DMS 273 treated with DMSO at 0.1 percent for 48 hours (cell line): ENCODE measurements at regions not wholly inside any gene's neighbourhood (a gene's known extent, or its start where the extent isn't known, plus 50 kb on each side); places are given as distances from the start of the nearest gene placed in this dataset.

Experiments used
- DNase-seq: peaks from one replicate; lab custom pipeline; 2025; lab: John Stamatoyannopoulos, UW

DNA sequence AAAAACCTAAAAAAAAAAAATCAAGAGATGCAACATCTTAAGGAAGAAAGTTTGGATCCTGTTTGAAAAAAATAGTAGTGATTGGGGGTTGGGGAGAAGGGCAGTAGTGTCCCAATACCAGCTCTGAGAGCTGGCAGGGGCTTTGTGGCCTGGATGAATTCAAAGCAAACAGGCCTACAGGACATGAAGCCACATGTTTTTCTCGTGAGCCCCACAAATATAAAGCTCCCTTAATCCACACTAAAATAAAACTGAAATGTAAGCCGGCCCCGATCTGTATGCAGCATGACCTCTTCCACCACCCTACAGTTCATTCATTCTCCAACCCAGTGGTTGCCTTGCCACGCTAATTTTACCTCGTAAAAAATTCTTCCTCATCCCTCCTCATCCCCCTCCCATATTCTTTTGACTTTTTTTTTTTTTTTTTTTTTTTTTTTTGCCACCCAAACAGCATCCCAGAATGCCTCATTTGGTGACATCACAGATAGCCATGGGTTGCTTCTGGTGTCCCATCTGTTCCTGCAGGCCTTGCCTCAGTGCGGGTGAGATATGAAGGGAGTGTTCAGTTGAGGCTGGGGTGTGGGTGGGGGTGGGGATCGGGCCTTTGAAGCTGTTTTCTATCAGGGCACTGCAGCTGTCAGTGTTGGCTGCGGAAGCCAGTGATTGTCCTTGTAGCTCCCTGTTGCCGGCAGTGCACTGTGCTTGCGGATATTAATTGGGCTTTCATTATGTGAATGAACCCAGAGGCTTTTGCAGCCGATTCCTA is 81.6 kb upstream of the NFIB start:
- peak; percentile 87 for DNase-seq

DNA sequence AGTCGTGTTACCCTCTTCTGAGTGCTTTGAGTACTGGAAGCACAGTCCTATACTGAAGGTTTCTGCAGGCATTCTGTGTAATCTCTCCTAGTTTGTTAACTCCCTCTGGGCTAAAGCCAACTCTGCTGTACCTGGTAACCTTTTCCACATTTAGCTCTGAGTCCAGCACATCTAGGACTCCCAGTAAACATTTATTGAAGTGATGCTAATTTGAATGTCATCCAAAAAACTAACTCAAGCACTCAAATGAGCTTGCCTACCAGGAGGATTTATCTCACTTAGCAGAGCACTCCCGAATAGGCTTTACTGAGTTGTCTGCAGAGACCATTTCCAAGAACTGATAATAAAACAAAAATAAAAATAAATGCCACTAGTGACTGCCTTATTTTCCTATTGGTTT is 79.5 kb upstream of the NFIB start:
- DNase-seq, result peak; percentile 17

GRCh38 chr9:14391620-14392019 is 77.7 kb upstream of the NFIB start:
- no peak for DNase-seq

- DNase-seq, result no peak
Observed at GRCh38 chr9:14389657-14390056, 75.7 kb upstream of the NFIB start.

GRCh38 chr9:14389146-14389545 is 75.2 kb upstream of the NFIB start:
- no peak for DNase-seq

DNA sequence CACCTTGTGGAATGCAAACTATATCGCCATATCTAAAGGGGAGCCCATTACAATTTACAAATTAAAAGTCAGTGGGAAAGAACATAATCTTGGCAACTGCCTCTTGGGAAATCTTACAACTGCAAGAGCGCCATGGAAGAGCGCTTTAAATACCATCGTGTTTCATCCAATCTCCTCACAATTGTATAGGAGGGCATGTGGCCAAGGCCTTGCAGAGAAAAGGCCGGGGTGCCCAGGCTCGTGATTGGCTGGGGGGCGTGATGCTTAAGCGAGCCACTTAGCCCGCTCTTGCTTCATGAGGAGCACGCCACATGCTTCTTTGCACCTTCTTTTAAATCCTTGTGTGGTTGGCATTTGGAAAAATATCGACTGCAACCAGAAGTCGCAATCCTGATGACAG is 69.8 kb upstream of the NFIB start:
- DNase-seq, result no peak

DNA sequence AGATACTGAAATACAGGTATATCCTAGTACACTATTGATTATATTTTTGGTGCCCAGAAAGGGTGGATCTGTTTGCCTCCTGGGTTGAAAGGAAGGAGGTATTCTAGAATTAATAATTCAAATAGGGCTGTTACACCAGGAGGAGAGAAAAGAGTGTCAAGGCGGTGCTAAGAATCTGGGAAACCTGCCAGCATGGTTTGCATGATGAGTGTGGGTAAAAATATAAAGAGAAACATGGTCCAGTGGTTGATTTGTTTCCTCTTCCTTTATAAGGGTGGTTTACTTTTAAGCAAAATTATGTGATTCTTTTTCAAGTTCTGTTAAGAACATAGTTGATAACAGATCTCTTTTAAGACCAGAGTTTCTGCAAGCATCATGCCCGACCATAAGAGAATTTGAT is 69.4 kb upstream of the NFIB start:
- DNase-seq, result peak; percentile 20

DNA sequence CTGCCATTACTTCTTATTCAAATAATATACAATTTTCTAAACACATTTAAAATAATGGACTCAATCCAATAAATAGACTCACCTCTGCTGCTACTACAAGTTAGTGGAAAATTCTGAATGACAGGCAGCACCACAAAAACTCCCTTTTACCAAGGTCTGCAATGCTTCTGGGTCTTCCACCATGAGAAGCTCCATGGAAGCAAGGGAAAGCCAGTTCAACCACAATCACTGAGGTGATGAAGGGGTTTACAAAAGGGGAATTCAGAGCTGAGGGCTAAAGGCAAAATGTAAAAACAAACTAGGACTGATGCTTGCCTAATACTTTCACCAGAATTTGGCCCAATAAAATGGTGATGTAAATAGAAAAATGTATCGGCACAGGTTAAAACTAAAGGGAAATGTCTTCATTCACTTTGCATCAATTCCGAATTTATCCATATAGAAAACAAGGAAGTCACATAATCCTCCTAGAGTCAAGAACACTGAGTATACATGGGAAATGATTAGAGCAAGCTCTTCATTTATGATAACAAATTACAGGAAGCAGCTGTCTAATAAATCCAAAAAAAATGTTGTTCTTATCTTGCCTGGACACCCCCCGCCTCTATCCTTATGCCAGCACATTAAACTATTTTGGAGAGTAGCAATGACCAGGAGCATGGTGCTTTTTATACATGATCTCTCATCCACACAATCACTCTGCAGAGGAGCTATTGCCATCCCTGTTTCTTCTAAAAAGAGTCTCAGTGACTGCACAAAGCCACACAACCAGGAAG is 66.3 kb upstream of the NFIB start:
- no peak for DNase-seq

DNA sequence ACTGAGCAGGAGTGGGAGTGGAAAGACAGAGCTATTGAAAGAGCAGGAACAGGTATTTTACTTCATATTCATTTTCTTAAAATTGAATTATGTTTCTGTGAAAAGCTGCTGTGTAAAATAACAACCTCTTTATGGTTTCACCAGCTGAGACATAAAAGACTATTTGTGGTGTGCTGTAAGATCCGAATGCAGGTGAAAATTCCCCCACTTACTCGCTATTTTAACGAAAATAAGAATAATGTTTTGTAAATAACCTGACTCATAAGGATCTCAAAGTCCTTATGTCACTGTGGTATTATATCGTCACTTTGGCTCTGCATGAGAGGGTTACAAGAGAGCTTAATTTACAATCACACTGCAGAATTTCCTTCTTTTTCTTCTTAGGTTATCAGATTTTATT is 65.3 kb upstream of the NFIB start:
- no peak for DNase-seq

- no peak for DNase-seq
Observed at GRCh38 chr9:14373706-14374105, 59.8 kb upstream of the NFIB start.

DNA sequence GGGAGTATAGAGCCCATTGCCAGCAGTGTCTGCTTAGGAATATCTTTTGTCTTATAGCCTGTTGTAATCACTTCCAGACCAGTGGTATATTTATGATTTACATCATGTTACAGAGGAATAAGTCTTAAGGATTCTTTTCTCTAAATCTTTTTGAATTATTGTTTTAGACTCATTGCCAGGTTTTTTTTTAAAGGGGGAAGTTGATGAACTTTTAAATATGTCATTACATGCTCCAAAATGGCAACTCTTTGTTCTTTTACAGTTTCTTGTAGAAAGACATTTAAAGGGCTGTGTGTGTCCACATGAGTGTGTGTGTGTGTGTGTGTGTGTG is 59.4 kb upstream of the NFIB start:
- DNase-seq, result no peak

- peak; percentile 33 for DNase-seq
Observed at GRCh38 chr9:14372437-14373335, 58.7 kb upstream of the NFIB start.

GRCh38 chr9:14369011-14369410 is 55.1 kb upstream of the NFIB start:
- DNase-seq, result no peak

DNA sequence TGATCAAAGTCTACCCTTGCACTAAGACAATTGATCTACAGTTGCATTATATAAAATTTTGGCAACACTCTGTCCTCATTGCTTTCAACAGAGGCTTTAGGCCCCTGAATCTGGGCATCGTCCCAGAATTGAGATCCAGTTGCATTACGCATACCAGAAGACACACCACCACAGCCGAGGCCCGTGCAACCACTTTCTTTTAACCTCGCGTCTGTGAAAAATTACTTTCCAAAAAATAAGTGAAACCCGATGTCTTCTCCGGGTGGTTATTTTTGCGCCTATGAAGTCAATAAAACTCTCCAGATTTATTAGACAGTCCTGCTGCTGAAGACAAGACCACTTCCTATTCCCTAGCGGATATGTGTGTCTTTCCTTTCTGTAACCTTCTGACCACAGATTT is 52.1 kb upstream of the NFIB start:
- DNase-seq, result no peak

DNA sequence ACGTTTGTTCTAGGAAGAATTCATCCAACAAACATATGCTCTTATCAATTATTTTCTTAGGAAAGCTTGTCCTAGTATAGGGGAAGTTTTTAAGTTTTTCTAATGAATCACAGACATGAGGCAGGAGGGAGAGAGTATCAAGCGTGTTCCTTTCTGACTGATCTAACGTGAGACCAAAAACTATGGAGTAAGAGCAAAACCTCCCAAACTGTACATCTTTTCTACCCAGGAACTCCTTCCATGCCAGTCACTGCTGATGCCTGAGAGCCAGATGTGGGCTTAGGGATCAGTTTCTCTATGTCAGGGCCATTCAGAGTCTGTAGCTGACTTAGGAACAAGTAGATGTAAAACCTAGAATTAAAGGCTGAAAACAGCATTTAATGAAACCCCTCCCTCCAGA is 51.7 kb upstream of the NFIB start:
- DNase-seq, result no peak
